ENCODE measurements at regions not wholly inside any gene's neighbourhood (a gene's known extent, or its start where the extent isn't known, plus 50 kb on each side); places are given as distances from the start of the nearest gene placed in this dataset.

- no peak for TF ChIP-seq CTCF (IDR thresholded peaks at IDR 0.05)
- no peak for TF ChIP-seq POLR2AphosphoS5 (IDR thresholded peaks at IDR 0.05)
- no peak for TF ChIP-seq EP300 (IDR thresholded peaks at IDR 0.05)
Observed at GRCh38 chr7:67455508-67455907, 458.9 kb downstream of the TYW1 start.
